GM18909 (cell line): ENCODE measurements at regions not wholly inside any gene's neighbourhood (a gene's known extent, or its start where the extent isn't known, plus 50 kb on each side); places are given as distances from the start of the nearest gene placed in this dataset.

Experiments
- ATAC-seq: cut with Tn5 transposase; IDR thresholded peaks from one replicate; pipeline ENCODE4 v1.9.1; 2021; ENCODE audit warnings: mild to moderate bottlenecking; ENCODE audit not compliant: unreplicated experiment, poor library complexity

DNA sequence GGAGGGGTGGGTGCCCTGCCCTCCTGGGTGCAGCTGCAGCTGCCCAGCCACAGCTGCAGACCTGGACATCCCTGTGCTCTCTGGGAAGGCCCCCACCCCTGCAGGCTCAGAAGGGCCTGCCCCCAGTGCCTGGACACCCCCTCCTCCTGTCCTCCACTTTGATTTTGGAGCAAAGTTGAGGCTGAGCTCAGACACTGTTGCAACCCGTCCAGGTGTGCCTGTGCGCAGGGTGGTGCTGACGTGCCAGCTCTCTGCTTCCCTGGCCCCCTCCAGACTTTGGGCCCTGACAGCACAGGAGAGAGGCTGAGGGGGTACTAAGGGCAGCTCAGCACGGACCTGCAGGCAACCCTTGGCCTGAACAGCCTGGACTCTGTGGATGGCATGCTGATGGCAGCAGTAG, 750.3 kb downstream of the ARAP2 start:
- ATAC-seq, result no peak

DNA sequence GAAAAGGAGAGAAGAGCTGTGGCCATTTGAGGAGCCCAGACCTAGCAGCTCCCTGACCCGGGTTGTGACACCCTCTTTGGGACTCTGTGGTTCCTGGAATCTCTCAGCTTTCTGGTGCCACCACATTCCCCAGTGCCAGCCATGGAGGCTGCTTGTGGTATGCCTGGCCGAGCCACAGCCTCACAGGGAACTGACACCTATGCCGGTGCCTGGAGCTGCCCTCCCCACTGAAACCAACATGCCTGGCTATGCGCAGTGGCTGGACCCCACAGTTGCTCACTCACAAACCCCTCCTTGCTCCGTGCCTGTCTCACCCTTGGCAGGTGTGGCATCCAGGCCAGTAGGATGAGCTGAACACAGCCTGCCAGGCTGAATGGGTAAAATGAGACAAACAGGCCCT, 749.4 kb downstream of the ARAP2 start:
- ATAC-seq, result no peak

DNA sequence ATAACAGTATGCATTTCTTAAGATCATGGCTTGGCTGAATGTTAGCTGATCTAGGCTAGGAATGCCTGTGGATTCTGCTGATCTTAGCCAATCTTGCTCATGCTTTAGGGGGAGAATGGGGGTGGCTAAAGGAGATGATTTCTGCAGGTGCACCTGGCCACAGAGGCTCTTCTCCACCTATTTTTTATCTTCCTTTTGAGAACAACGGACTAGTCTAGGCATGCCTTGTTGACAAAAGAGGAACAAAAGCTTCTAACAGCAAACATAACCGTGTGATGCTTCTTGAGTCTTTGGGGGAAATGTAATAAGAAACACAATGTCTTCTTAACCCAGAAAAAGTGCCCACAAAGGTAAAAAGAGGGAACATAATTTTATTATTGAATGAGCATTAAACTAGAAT, 743.5 kb downstream of the ARAP2 start:
- no peak for ATAC-seq

DNA sequence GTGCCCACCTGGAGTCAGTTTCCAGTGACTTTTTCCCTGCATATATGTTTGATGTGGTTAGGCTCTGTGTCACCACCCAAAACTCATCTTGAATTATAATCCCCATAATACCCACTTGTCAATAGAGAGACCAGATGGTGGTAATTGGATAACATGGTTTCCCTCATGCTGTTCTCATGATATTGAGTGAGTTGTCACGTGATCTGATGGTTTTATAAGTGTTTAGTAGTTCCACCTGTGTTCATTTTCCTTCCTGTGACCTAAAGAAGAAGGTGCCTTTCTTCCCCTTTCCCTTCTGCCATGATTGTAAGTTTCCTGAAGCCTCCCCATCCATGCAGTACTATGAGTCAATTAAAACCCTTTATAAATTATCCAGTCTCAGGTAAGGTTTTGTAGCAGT, 740.9 kb downstream of the ARAP2 start:
- ATAC-seq, result no peak

DNA sequence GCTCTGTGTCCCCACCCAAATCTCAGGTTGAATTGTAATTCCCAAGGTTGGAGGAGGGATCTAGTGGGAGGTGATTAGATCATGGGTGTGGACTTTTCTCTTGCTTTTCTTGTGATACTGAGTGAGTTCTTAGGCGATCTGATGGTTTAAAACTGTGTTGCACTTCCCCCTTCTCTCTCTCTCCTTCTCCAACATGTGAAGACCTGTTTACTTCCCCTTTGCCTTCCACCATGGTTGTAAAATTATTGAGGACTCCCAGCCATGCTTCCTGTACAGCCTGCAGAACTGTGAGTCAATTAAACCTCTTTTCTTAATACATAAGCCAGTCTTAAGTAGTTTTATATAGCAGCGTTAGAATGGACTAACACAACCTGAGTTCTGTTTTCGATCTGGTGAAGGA, 738.2 kb downstream of the ARAP2 start:
- ATAC-seq, result no peak

DNA sequence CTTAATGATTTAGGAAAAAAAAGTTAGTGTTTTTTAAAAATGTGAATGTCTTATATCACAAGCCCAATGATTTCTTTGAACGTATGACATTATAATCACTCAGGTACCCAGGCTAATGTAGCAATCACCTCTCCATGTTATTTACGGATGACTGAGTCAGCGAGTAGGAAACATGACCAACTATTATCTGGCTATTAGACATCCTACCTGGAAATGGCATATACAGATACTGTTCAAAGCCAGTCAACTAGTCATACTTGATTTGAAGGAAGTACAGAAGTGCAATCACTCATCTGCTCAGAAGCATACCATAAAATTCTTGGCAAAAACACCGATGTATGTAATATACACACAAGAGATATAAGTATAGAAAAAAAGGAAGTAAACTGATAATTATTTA, 732.5 kb downstream of the ARAP2 start:
- no peak for ATAC-seq

DNA sequence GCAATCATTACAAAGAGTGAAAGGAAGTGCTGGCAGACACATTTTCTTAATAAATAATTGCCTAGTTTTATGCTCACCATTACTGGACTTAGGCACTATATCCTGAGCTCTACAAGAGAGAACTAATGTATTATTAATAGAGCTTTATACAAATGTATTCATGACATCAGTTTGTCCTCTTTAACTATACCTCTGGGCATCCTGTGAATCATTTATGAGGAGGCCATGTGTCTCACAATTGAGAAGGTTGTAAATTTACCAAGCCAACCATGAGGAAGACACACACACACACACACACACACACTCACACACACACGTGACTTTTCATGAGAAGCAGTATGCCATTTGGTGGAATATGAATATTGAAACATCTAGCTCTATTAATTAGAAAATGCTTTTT, 728.2 kb downstream of the ARAP2 start:
- no peak for ATAC-seq

DNA sequence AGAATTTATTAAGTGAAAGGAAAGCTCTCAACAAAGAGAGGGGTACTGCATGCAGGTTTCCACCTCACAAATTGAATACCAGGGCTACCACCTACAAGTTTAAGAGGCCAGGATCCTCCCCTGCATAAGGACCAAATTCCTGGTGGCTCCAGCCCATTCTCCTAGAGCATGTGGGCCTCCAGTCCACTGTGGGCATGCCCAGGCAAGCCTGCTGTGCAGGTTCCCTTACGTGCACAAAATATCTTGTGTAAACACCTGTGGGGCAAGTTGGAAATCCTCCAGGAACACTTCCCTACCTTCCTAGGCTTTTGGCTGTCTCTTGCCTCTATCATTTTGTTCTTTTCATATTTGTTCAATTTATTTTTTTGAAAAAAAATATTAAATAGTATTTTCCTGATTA, 724.3 kb downstream of the ARAP2 start:
- ATAC-seq, result no peak

DNA sequence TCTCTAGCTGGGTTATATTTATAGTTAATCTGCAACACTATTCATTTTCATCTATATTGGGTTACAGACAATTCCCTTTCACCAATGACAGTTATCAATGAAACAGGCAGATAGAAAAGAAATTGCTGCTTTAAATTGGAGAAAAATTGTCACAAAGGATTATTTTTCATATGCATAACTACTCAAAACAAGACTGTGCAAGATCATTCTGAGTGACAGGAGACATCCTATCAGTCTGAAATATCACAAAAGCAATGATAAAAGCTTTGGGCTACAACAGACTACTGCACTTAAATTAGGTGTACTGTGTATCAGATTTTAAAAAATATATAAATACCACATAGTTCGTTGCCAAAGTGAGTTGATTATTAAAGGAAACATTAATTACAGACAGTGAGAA, 722.6 kb downstream of the ARAP2 start:
- ATAC-seq, result no peak

DNA sequence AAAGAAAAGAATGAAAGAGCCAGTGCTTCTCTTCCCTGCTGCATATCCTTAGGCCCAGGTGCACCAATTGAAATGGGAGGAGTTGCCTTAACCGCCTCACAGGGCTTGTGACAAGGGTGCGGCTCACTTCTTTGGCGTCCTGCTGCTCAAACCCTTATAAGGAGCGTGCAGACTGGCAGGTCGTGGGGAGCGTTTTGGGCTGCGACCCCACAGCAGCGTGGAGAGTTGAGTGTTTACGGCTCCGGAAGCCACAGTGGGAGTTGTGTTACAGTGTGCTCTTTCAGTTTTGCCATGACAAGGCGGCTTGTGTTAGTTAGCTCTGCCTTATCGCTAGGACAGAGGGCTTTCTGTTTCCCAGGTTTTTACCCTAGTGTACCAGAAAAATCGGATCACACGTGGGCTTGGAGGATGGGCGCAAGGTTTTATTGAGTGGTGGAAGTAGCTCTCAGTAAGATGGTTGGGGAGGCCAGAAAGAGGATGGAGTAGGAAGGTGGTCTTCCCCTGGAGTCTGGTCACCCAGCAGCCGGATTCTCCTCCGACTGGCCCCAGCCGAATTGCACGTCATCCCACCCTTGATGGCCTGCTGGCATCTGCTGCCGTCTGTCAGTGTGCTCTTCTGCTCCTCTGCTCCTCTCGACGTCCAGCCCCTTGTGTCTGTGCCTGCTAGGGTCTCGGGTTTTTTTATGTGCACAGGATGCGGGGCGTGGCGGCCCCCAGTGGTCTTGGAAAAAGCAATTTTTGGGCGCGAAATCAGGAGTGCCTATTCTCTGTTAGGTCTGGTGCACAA, 718.9 kb downstream of the ARAP2 start:
- ATAC-seq, result no peak

DNA sequence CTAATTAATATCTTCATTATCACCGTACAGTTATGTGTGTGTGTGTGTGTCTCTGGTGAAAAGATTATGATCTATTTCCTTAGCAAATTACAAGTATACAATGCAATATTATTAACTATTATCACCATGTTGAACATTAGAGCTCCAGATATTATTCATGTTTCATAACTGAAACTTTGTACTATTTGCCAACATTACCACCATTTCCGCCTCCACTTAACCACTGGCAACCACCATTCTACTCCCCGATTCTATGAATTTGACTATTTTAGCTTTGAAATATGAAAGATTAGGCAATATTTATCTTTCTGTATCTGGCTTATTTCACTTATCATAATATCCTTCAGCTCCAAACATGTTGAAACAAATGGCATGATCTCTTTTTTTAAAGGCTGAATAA, 717.9 kb downstream of the ARAP2 start:
- no peak for ATAC-seq

DNA sequence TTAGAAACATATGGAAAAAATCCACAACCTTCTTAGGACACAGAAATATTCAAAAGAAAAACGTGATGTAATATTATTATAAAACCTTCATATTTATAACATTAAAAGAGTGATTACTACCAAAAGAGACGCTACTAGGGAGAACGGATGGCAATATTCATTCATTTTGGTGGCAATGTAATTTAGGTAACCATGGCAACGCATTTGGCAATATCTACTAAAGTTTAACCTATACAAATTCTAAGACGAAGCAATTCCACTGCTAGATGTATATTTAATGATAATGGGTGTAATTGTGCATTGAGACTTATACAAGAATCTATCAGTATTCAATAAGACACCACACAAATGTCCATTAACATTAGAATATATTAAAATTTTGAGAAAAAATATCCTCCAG, 709.4 kb downstream of the ARAP2 start:
- no peak for ATAC-seq

DNA sequence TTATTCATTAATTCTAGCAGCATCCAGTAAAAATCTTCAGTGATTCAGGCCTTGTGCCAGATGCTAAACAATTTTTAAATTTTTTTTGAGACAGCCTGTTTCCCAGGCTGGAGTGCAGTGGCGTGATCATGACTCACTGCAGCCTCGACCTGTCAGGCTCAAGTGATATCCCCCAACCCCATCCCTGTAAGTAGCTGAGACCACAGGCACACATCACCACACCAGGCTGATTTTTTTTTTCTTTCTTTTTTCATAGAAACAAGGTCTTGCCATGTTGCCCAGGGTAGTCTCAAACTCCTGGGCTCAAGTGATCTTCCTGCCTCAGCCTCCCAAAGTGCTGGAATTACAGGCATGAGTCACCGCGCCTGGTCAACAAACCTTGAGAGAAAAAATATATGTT, 705.5 kb downstream of the ARAP2 start:
- no peak for ATAC-seq

DNA sequence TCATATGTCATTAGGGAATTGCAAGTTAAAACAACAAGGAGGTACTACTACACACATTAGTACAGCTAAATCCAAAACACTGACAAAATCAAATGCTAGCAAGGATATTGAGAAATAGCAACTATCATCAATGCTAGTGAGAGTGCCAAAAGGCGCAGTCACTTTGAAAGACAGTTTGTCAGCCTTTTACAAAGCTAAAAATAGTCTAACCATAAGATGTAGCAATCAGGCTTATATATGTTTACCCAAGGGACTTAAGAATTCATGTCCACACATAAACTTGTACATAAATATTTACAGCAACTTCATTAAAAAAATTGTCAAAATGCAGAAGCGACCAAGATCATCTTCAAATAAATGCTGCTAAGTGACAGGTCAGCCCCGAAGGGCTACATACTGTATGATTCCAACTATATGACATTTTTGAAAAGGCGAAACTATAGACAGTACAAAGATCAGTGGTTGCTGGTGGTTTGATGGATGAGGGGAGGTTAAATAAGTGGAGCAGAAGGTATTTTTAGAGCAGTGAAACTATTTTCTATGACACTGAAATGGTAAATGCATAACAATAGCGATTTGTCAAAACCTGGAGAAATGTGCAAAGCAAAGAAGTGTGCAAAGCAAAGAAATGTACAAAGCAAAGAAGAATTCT, 704.8 kb downstream of the ARAP2 start:
- ATAC-seq, result no peak

DNA sequence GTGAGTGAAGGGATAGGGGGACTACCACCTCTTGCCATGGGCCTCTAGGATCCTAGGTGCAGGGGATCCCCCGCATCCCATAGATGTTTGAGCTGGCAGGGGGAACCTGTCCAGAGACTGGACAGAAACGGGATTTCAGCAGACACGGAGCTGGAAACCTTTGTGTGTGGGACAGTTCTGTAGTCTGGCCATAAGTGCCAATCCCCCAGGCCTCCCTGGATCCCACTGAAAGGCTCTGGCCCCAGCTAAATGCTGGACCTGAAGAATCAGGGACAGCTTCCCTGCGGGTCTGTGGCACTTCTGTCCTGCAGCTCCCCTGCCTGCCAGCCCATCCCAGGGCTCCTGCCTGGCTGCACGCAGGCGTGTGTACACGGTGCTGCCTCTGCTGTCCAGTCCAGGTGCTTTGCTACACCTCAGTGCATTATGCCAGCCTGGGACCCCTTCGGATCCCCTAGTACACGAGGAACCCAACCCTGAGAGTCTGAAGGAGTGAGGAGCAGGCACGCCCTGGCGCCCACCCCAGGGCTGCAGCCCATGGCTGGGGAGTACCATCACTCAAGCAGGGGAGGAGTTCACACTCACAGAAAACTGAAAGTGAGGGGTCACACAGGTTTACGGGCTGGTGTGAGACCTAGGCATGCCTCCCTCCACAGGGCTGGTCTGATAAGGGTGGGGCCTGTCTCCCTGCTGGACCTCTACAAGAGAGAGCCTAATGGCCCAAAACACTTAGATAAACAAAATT, 703.0 kb downstream of the ARAP2 start:
- no peak for ATAC-seq

DNA sequence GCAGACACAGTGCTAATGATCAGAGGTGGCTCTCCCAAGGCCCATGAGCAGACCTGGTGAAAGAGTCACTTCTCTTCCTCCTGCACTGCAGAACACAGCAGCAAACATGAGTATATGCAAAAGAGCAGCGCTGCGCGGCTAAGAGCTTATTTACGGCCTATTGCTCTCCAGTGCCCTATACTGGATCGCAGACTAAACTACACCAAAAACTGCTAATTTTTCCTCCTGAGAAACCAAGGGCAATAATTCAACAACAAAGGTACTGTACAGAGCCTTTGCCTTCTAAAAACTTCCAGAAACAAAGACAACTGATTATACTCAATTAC, 702.5 kb downstream of the ARAP2 start:
- no peak for ATAC-seq

DNA sequence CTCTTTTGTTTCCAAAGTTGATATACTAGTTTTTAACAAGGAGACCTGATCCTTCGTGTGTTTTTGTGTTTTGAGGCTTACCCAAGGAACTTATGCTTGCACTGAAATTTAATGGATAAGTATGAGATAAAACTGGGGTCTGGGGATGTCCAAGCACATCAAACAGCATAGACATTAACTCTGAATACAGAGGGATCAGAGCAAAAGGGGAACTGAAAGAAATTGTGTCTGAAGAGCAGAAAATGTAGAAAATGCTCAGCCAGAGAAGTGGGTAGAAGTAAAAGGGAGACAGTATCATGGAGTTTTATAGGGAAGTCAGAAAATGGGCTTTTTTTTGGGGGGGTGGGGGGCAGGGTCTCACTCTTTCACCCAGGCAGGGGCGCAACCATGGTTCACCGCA, 695.4 kb downstream of the ARAP2 start:
- ATAC-seq, result no peak

DNA sequence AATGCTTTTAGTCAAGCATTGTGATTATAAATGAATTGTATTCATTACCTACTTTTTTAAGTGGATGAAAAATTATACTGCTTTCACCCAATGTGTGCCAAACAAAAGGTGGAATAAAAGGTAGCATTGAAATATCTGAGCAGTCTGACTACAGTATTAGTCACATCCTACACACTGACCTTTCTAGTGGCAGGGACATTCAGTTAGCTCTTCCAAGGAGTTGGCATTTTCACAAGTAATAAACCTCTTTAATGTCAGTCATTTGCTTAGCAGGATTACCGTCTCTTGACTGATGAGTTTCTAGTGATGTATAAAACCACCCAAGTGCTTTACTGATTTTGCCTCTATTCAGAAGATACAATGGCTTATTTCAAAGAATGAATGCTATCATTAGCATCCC, 687.9 kb downstream of the ARAP2 start:
- ATAC-seq, result no peak

DNA sequence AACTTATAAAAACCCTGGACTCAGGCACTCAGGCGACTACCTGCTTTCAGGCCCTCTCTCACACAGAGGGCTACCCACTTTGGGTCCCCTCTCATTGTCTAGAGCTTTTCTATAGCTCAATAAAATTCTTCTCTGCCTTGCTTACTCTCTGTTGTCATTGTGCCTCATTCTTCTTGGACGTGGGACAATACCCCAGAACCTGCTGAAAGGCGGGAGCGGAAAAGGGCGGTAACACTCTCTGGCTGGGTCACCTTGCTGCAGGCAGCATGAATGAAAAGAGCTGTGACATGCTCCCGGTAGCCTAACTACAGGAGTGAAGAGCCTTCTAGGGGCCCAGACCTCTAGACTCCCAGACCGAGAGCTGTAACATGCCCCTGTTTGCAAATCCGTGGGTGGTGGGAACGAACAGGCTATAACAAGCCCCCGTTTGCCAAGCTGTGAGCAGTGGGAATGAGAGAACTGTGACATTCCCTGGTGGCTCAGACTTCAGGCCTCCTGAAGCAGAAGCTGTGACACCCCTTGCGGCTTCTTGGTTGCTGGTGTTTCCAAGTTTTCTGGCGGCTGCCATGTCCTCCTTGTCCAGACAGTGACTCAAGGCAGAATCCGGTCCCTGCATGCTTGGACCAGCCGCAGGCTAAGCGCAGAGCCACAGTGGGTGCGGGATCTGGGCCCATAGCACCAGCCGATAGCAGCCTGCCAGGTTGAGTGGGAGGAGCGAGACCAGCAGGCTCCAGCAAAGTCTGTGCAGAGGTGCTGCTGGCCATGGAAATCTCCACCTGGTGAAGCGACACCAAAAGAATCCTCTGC, 684.6 kb downstream of the ARAP2 start:
- ATAC-seq, result no peak

DNA sequence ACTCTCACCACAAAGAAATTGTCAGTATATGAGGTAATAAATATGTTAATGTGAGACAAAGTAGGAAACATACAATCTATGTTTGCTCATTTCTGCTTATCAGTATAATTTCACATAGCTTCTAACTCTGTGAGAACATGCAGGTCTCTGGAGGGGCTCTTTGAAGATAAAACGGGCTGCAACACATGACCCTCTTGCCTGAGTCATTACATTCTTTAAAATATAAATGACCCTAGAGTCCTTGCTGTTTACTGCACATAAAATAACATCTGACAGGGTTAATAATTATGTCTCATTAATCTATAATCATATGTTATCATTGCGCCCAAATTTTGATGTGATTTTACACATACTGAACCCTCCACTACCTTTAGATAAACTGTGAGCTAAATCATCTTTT, 681.5 kb downstream of the ARAP2 start:
- no peak for ATAC-seq

DNA sequence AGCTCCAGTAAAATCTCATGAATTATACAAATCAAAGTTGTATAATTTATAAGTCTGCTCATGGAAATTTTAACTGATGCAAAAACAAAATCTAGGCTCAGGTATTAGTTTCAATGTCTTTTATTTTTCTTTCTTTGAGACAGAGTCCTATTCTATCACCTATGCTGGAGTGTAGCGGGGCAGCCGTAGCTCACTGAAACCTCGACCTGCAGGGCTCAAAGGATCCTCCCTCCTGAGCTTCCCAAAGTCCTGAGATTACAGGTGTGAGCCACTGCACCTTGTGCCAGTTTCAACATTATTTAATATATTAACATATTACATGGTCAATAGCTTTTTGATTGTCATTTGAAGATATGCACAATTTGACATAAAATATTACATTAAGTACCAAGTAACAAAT, 678.7 kb downstream of the ARAP2 start:
- no peak for ATAC-seq
